ENCODE measurements at regions not wholly inside any gene's neighbourhood (a gene's known extent, or its start where the extent isn't known, plus 50 kb on each side); places are given as distances from the start of the nearest gene placed in this dataset.

DNA sequence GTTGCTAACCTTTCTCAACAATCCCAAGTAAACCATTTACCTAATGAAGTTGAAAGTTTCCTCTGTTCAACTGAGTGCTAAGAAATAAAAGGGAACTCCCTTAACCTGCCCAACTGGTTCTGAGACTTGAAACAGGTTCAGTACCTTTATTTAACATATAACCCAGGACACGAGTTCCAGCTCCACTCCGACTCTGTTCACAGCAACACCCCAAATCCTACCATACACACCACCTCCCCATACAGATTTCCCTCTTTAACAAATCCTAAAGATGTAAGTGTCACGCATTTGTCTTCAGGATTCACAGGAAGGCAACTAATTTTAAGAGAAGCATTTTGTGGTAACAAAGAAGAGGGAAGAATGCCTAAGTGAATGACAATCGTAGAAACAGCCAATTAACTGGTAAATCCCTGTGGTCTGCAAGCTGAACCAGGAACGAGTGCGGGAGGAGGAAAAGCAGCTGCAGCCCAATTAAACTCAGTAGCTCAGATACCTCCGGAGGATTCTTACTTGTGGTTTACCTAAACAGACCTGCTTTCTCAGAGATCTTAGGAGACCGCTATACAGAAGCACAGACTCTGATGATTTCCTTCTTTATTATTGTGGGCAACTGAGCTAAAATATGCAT is 134.5 kb upstream of the MAGI3 start:
- Mint-ChIP-seq H3K27ac (ENCODE audit: low read depth, unreplicated experiment) (no peak overlapping the region), H3K36me3 (ENCODE audit: insufficient read depth, unreplicated experiment) (no peaks in the 10 kb centered on the region), H3K4me1 (ENCODE audit: insufficient read depth, unreplicated experiment) (no peaks in the 10 kb centered on the region), H3K27me3 (ENCODE audit: insufficient read depth, unreplicated experiment) (no peaks in the 10 kb centered on the region), H3K4me3 (ENCODE audit: unreplicated experiment) (no peak overlapping the region), H3K9me3 (ENCODE audit: unreplicated experiment) (no peaks in the 10 kb centered on the region)
- POLR2A ChIA-PET = no interaction called here
- DNase-seq (ENCODE audit: unreplicated experiment) = no peak
- TF ChIP-seq, protein P1, sequence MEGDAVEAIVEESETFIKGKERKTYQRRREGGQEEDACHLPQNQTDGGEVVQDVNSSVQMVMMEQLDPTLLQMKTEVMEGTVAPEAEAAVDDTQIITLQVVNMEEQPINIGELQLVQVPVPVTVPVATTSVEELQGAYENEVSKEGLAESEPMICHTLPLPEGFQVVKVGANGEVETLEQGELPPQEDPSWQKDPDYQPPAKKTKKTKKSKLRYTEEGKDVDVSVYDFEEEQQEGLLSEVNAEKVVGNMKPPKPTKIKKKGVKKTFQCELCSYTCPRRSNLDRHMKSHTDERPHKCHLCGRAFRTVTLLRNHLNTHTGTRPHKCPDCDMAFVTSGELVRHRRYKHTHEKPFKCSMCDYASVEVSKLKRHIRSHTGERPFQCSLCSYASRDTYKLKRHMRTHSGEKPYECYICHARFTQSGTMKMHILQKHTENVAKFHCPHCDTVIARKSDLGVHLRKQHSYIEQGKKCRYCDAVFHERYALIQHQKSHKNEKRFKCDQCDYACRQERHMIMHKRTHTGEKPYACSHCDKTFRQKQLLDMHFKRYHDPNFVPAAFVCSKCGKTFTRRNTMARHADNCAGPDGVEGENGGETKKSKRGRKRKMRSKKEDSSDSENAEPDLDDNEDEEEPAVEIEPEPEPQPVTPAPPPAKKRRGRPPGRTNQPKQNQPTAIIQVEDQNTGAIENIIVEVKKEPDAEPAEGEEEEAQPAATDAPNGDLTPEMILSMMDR (IDR thresholded peaks at IDR 0.05; ENCODE audit: unreplicated experiment) = no peak
- CTCF ChIA-PET = no interaction called here
- BruUV-seq (replicated peaks) = no TSS peak
- intact Hi-C loops (cut with micrococcal nuclease) = no loop called here

DNA sequence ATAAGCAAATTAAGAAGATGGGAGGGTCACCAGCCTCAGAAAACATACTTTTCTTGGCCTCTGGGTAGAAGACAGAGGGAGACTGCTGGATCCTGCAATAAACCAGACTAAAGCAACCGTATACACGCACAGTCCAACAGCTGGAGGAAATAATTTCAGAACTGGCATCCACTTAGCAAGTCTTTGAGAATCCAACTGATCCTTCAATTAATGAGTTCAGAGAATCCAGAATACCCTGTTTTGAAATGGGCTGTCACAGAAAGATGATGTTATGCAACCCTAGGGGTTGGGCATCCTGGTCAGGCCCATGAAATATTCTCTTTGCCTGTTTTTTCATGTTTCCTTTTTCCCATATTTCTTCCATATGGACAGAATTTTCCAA is 134.0 kb upstream of the MAGI3 start:
- Mint-ChIP-seq H3K27ac (ENCODE audit: low read depth, unreplicated experiment) (no peak overlapping the region), H3K36me3 (ENCODE audit: insufficient read depth, unreplicated experiment) (no peaks in the 10 kb centered on the region), H3K4me3 (ENCODE audit: unreplicated experiment) (no peak overlapping the region), H3K9me3 (ENCODE audit: unreplicated experiment) (no peaks in the 10 kb centered on the region), H3K4me1 (ENCODE audit: insufficient read depth, unreplicated experiment) (no peaks in the 10 kb centered on the region), H3K27me3 (ENCODE audit: insufficient read depth, unreplicated experiment) (no peaks in the 10 kb centered on the region)
- DNase-seq (ENCODE audit: unreplicated experiment) = no peak
- BruUV-seq (replicated peaks) = no TSS peak
- POLR2A ChIA-PET = no interaction called here
- intact Hi-C loops (cut with micrococcal nuclease) = no loop called here
- TF ChIP-seq, protein P1 (IDR thresholded peaks at IDR 0.05; ENCODE audit: unreplicated experiment) = no peak
- CTCF ChIA-PET = no interaction called here

DNA sequence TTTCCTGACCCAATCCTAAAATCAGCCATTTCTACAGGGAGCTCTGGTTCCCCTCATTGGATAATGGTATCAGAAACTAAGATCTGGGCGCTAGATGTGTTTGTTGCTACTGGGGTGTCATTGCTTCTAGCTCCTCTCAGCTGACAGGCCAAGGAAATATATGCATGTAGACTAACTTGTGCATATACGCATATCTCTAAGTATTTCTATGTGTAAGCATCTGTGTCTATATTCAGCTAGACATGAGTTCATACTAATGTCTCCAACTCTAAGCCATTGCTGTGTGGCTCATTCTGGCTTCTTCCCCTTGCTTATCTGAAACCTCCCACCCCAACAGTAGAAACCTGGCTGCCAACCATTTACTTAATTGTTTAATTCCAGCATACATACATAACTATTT is 130.3 kb upstream of the MAGI3 start:
- Mint-ChIP-seq H3K27me3 (ENCODE audit: insufficient read depth, unreplicated experiment) (no peaks in the 10 kb centered on the region), H3K9me3 (ENCODE audit: unreplicated experiment) (no peaks in the 10 kb centered on the region), H3K36me3 (ENCODE audit: insufficient read depth, unreplicated experiment) (no peaks in the 10 kb centered on the region), H3K27ac (ENCODE audit: low read depth, unreplicated experiment) (no peak overlapping the region), H3K4me3 (ENCODE audit: unreplicated experiment) (no peak overlapping the region), H3K4me1 (ENCODE audit: insufficient read depth, unreplicated experiment) (no peaks in the 10 kb centered on the region)
- intact Hi-C loops (cut with micrococcal nuclease) = no loop called here
- TF ChIP-seq, protein P1 (IDR thresholded peaks at IDR 0.05; ENCODE audit: unreplicated experiment) = no peak
- ChIA-PET POLR2A (no interaction called here), CTCF (no interaction called here)
- no TSS peak for BruUV-seq (replicated peaks)
- no peak for DNase-seq (ENCODE audit: unreplicated experiment)

DNA sequence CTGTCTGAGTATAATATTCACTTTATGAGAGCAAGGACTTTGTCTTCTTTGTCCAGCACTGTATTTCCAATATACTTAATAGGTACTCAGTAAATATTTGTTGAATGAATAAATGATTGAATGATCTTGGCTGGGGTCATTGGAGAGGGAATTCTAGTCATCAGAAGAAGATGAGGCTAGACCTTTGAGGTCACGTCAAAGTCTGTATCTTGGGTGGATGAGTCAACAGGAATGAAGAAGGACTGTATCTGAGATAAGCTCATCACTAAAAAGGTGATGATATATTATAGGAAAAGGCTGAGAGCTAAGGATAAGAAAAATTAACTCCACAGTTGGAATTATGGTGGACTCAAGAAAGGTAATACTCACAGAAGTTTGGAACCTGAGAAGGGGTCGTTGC is 125.1 kb upstream of the MAGI3 start:
- DNase-seq (ENCODE audit: unreplicated experiment) = no peak
- no peaks in the 10 kb centered on the region for H3K36me3 Mint-ChIP-seq (ENCODE audit: insufficient read depth, unreplicated experiment)
- no peaks in the 10 kb centered on the region for H3K4me1 Mint-ChIP-seq (ENCODE audit: insufficient read depth, unreplicated experiment)
- H3K4me3 Mint-ChIP-seq (ENCODE audit: unreplicated experiment) = no peak overlapping the region
- no peak overlapping the region for H3K27ac Mint-ChIP-seq (ENCODE audit: low read depth, unreplicated experiment)
- CTCF ChIA-PET = no interaction called here
- BruUV-seq (replicated peaks) = no TSS peak
- POLR2A ChIA-PET = no interaction called here
- no peaks in the 10 kb centered on the region for H3K9me3 Mint-ChIP-seq (ENCODE audit: unreplicated experiment)
- intact Hi-C loops (cut with micrococcal nuclease) = no loop called here
- H3K27me3 Mint-ChIP-seq (ENCODE audit: insufficient read depth, unreplicated experiment) = no peaks in the 10 kb centered on the region
- TF ChIP-seq, protein P1 (IDR thresholded peaks at IDR 0.05; ENCODE audit: unreplicated experiment) = no peak
